Cardiac fibroblast (primary cell): ENCODE measurements at regions not wholly inside any gene's neighbourhood (a gene's known extent, or its start where the extent isn't known, plus 50 kb on each side); places are given as distances from the start of the nearest gene placed in this dataset.

Experiments used
- DNase-seq, 2 donors: peaks; one replicate each; pipeline versions ENCODE4 v3.0.0 to v3.0.0-alpha.2; 2010; ENCODE audit warnings: low read depth in 2 of 2
- H3K4me3 ChIP-seq, 2 donors: replicated peaks in 1 of 2; 1 replicate in 1 of 2; 2 replicates in 1 of 2; pipeline ENCODE4 v1.5.1; 2011; ENCODE audit warnings: low read depth in 2 of 2, low read length in 2 of 2, mild to moderate bottlenecking in 2 of 2, moderate library complexity in 1 of 2
- TF ChIP-seq, protein P1 (sequence below): IDR thresholded peaks from one replicate; pipeline ENCODE4 v1.5.1; 2011; ENCODE audit warnings: low read depth, mild to moderate bottlenecking, low read length, inconsistent platforms

DNA sequence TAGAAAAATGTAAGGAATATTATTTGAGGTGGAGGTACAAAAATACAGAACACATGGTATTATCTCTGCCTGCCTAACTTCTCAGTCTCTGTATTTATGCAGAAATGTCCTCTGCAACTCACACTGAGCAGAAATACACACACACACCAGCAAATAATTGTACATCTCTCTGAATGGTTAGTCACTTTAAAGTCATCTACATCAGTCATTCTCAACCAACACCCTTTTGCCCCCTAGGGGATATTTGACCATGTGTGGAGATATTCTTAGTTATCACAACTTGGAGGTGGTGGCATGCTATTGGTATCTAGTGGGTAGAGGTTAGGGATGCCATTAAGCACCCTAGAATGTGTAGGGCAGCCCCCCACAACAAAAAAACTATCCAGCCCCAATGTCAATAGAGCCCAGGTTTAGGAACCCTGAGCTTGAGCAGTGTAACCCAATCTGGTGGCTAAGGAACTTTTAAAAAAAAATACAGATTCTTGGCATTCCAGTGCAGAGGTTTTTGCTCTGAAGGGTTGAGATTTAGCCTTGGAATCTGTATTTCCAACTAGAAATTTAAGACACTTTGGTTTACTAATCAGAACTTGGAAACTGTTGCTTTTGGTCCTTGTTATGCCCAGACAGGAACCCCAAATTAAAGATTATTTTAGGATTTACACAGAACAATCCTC, 183.8 kb downstream of the TBX5 start:
- TF ChIP-seq, protein P1, sequence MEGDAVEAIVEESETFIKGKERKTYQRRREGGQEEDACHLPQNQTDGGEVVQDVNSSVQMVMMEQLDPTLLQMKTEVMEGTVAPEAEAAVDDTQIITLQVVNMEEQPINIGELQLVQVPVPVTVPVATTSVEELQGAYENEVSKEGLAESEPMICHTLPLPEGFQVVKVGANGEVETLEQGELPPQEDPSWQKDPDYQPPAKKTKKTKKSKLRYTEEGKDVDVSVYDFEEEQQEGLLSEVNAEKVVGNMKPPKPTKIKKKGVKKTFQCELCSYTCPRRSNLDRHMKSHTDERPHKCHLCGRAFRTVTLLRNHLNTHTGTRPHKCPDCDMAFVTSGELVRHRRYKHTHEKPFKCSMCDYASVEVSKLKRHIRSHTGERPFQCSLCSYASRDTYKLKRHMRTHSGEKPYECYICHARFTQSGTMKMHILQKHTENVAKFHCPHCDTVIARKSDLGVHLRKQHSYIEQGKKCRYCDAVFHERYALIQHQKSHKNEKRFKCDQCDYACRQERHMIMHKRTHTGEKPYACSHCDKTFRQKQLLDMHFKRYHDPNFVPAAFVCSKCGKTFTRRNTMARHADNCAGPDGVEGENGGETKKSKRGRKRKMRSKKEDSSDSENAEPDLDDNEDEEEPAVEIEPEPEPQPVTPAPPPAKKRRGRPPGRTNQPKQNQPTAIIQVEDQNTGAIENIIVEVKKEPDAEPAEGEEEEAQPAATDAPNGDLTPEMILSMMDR, result no peak
- DNase-seq, result no peak
- no peak overlapping the region for H3K4me3 ChIP-seq

DNA sequence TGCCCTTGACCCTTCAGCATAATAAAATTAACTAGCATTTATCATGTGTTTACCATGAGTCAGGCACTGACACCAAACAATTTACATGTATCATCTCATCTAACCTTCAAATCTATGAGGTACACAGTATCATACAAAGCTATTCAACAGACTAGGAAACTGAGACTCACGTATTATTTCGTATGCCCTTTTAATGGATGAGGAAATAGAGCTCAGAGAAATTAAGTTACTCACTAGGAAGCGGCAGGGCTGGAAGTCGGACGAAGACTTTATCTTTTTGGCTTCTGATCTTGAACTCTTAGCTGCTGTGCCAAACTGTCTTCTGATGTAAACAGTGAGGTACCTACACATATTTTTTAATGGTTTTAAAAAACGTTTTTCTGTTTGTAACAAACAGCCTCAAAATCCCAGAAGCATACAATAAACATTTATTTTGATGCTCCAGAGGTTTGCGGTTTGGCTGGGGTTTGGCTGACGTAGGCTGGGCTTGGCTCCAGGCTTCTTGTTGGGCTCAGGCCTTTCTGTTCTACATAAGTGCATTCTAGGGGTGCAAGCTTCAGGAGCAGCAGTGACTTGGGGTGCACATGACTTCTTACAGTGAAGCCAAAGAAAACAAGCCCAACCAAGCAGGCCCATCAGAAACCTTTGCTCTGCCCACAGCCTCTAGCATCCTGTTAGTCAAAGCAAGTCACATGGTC, 184.7 kb downstream of the TBX5 start:
- DNase-seq, result peak; percentile 21 to 62
- no peak overlapping the region for H3K4me3 ChIP-seq
- TF ChIP-seq, protein P1, result no peak

DNA sequence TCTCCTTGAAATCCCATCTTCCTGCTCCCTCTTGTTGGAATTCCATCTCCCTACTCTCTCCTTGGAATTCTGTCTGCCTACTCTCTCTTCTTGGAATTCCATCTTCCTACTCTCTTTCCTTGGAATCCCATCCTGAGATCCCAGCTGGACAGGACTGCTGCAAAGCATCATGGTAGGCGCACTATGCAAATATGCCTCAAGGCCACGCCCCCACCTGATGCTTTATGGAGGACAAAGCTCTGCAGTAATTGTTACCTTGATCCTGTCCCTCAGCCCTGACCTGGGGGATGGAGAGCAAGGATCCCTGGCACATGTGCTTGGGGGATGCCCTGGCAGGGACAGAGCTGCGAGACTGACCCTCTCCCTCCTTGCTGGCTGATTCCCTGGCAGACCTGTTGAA, 185.6 kb downstream of the TBX5 start:
- H3K4me3 ChIP-seq, result no peak overlapping the region
- TF ChIP-seq, protein P1, result no peak
- DNase-seq, result no peak

DNA sequence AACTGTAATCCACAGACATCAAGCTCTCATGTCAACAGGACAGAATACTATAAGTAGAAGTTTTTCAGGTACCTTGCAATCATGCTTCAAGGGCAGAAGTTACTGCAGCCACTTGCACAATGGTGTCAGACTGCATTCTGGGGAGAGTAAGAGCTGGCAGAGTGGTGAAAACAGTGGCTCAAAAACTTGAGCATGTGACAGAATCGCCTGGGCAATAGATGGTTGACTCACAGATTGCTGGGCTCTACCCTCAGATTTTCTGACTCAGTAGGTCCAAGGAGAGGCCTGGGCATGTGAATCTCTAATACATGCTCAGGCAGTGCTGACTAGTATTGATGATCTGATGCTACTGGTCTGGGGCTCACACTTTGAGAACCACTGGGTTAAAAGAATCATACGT, 187.8 kb downstream of the TBX5 start:
- TF ChIP-seq, protein P1, result no peak
- H3K4me3 ChIP-seq, result no peak overlapping the region
- DNase-seq, result no peak

DNA sequence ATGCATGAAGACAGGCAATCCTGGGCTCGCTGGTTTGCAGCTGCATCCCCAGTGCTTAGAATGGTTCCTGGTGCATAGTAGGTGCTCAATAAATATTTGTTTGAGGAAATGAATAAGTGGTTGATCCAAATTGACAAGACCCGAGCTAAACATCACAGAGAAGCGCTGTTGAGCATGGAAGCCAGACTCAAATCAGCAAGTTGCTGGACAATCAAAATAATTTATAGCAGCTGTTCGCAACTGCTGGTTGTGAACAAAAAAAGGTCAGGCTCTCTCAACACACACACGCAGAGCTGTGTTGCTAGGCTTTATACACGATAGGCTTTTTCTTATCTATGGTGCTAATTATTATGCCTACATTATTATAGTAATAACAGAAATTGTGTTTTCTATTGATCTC, 190.2 kb downstream of the TBX5 start:
- TF ChIP-seq, protein P1, result no peak
- H3K4me3 ChIP-seq, result no peak overlapping the region
- DNase-seq, result no peak

DNA sequence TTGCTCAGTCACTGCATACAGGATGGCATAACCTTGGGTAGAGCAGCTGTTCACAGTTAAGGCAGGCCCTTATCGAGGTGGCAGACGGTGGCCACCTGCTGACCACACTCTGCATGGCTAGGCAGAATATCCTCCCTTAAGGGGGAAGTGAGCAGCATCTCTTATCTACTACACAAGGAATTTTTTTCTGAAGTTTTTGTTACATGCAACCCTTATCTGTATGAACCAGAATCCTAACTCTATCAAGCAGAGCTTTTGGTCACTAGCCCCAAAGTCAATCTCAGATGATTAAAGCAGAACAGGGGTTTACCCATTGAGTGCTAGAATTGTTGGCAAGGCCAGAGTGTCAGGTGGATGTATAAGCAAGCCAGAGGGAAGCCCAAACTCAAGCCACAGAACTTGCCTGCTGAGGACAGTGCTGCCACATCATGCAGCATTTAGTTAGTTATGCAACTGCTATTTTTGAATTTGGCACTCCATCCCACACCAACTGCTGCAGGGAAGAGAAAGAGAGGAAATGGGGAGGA, 192.8 kb downstream of the TBX5 start:
- TF ChIP-seq, protein P1, result no peak
- H3K4me3 ChIP-seq, result no peak overlapping the region
- no peak for DNase-seq

DNA sequence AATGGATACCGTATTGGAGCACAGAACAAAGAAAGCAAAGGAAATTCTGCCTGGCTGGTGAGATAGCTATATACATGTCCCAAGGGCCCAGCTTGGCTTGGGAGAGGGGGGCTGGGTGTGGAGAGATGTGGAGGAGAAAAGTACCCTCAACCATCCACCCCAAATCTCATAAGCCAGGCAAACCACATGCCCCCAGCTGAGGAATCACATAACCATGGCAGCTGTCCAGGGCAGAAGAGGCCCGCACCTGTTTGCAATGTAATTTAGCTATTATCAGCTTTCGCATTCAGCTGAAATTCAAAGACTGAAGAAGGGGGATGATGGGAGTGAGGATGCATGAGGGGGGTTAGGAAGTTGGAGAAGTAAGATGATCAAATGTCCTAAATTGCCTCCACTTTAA, 196.1 kb downstream of the TBX5 start:
- no peak overlapping the region for H3K4me3 ChIP-seq
- TF ChIP-seq, protein P1, result no peak
- no peak for DNase-seq
